Pulmonary artery endothelial cell (primary cell): ENCODE measurements at regions not wholly inside any gene's neighbourhood (a gene's known extent, or its start where the extent isn't known, plus 50 kb on each side); places are given as distances from the start of the nearest gene placed in this dataset.

Experiments used
- DNase-seq: peaks from one replicate; pipeline ENCODE4 v3.0.0-alpha.2; 2011; ENCODE audit warnings: low read depth, low spot score

DNA sequence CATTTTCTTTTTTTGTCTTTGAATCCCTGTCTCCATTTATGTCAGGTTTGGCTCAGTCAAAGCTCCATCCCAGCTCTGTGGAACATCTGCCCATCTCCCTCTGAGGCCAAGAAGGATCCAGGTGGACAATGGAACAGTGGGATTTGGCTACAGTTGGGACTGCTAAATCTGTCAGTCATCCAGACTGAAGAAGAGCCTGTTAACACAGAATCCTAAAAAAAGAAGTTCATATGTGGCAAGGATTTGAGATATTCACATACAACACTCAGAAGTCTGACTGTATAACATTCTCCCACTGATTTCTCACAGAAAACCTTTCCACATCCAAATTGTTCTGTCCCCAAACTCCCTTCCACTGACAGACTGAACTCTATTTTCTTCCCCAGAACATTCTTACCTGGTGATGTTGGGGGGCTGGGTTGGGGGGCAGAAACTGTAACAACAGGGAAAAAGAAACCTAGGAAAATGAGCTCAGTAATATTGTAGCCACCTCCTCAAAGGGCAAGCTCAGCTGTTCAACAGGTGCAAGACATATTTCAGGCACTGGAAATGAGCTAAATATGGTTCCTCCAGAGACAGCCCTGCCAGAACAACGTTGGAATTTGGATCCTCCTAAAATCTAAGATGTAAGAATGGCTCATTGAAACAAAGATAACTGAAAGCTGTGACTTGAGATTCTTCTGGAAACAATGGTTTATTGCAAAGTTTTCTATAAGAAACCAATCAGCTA, 301.5 kb upstream of the CDH5 start:
- no peak for DNase-seq

DNA sequence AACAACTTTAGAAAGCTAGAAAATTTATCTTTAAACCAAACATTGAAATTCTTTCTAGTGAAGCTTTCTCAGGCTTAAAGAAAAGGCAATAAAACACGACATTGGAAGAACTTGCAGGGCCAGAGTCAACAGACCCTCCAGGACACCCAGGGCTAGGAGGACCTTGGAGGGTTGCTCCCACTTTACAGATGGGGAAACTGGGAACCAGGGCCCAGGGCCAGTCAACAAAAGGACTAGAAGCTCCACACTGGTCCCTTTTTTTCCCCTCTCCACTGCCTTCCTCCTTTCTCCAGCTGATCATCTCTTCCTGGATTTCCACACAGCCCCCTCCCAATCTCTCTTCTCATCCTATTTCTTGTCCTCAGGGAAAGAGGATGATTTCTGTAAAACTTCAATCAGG, 307.7 kb upstream of the CDH5 start:
- DNase-seq: no peak

DNA sequence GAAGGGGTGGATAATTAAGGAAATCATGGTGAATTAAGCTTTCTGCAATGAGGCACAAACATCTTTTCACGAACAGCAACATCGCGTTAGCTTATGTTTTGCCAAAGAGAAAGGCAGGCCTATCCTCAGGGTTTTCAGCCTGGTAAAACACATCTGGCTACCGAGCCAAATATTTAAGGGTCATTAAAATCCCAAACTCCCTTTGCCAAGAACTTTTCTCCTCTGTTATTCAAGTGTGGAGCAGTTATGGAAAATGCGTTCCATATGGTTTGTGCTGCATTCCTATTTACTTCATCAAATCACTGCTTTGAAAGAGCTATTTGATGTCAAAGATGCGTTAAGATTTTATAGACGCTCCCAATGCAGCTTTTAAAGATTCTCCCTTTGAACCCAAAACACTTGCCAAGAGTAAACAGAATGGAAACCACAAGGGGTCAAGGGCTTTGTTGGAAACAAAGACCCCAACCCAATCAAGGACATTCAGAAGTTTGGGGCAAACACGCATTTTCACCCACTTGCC, 308.3 kb upstream of the CDH5 start:
- DNase-seq: no peak

DNA sequence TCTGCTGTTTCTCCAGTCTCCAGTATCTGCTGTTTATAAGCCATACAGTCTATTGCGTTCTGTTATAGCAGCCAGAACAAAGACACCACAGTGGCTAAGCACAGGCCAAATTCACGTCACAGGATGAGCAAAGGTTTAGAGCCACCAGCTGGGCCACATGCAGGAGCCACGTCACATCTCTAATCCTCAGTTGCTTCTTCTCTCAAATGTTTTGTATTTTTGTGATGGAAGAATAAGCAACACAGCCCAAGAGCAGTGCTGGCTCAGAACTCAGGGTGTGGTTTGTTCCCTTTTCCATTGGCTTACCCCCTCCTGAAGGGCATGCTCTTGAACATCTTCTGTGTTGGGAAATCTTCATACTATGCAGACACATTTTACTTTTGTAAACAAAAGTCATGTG, 309.4 kb upstream of the CDH5 start:
- no peak for DNase-seq

DNA sequence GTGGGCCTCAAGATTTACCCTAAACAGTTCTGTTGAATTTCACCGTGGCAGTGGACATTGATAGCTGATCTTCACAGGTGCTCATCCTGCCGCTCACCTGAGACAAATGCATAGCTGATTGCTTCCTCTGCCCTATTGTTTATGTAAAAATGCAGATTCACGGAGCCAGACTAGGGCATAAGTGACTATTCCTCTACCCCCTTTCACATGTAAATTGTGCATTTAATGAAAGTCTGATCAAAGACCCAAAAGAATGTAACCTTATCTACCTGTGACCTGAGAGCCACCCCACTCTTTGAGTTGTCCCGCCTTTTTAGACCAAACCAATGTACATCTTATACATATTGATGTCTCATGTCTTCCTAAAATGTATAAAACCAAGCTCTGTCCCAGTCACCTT, 312.4 kb upstream of the CDH5 start:
- no peak for DNase-seq

DNA sequence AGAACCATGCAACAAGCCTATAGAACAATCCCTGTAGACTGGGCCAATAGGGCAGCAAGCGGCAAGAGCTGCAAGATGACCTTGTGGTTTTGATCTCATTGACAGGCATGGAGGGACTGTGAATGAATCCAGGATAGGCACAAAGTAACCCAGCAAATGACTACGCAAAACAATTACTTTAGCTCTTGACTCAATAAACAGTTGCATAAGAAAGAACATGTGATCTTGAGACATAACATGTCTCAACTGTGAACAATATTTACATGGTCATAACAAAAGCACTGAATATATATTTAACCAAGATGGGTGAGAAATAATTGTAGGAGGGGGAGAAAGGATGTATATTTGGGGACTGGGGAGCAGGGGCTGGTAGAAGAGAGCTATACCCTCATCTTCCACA, 313.7 kb upstream of the CDH5 start:
- DNase-seq: no peak

DNA sequence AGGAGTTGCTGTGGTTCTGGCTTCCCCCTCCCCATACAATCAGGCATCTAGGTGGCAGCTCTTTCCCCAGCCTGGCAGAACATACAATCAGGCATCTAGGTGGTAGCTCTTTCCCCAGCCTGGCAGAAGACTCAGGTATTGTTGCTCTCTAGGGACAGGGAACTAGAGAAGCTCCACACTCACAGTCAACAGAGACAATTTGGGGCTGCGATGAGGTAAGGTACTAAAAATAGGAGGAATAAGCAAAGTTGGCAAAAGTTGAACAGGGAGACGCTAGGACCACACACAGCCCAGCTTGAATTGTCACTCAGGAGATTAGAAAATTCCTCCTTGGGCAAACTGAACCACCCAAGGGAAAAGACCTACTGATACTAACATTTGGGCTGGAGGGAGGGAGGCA, 315.5 kb upstream of the CDH5 start:
- no peak for DNase-seq

DNA sequence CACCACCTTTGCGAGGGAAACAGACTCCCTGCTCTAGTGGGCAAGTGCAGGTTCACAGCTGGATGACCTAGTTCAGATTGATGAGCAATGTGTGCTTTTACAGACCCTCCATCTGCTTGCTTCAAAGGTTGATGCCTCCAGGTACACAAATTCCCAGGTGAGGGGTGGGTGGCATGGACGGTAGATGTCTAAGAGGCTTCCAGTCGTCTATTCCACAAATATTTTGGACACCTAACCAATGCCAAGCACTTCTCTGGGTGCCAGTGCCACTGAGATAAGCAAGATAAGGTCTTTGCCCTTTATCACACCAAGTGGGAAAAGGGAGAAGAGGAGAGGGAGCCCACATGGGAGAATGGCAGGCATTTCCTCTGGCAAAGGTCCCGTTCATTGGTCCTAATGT, 316.6 kb upstream of the CDH5 start:
- no peak for DNase-seq

DNA sequence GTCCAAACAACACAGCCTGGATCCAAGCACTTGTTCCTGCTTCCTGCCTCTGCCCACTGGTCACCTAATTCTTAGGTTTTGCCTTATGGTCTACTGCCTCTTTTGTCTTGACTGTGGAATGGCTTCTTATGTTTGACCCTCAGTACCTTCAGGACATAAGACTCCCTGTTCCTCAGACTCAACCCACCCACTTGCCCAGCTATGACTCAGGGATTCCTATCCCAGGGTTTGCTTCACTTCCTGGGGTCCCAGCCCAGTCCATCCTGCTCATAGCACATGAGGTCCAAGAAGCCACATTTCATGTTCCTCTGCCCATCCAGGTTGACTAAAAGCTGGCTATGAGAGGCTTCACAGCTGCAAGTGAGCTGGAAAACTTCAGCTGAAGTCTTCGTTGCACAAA, 320.9 kb upstream of the CDH5 start:
- no peak for DNase-seq

DNA sequence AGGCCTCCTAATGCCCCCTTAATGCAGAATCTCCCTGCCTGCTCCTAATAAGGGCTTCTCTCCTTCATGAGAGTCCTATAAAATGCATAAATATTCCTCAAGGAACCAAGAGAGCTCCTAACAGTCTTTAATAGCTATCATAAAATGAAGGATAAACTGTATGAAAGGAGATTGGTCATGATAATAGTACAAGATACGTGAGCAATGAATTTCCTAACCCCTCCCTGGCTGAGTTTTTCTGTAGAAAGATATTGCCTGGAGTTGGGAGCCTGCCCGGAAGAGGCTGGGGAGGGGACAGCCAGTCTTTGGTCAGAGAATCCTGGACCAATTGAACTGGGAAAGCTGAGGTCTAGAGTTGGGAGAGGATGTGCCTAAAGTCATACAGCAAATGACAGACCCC, 321.9 kb upstream of the CDH5 start:
- DNase-seq: no peak

DNA sequence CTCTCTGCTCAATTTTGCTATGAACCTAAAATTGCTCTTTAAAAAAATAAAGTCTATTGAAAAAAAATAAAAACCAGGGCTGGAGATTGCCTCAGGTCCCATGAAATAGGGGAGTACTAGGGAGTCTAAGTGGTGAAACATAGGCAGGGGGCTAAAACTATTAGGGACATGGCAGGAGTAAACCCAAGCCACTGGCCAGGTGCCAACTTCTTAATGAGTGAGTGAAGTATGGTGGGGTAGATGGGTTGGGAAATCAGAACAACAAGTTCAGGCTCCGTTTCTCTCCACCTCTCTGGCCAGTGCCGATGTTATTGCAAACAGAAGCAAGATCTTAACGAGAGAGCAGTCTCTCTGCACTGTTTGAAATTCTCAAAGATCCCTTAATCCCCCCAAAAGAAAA, 322.4 kb upstream of the CDH5 start:
- DNase-seq: no peak

DNA sequence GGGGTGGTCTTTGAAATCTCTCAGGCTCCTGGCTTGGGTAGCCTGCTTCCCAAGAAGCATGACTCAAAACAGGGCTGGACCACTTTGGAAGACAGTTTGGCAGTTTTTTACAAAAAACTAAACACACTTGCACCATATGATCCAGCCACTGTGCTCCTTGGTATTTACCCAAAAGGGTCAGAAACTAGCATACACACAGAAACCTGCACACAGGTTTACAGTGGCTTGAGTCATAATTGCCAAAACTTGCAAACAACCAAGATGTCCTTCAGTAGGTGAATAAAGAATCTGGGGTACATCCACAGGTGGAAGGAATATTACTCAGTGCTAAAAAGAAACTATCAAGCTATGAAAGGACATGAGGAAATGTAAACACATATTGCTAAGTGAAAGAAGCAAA, 323.2 kb upstream of the CDH5 start:
- DNase-seq: no peak

DNA sequence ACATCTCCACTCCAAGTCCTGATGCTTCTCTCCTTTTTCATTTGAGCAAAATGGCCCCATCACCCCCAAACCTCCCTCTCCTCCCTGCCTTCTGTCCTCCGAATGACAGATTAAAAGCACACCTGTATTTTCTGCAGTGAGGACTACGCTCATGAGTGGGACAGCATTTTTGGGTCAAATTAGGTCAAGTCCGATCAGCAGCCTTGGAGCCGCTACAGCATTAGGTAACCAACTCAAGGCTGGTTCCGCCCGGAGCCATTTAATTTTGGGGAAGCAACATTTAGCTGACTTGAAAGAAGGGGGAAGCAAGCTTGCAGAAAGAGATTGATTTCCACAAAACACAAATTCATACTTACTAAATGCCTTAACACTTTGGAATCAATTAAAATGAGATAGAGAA, 324.1 kb upstream of the CDH5 start:
- no peak for DNase-seq

DNA sequence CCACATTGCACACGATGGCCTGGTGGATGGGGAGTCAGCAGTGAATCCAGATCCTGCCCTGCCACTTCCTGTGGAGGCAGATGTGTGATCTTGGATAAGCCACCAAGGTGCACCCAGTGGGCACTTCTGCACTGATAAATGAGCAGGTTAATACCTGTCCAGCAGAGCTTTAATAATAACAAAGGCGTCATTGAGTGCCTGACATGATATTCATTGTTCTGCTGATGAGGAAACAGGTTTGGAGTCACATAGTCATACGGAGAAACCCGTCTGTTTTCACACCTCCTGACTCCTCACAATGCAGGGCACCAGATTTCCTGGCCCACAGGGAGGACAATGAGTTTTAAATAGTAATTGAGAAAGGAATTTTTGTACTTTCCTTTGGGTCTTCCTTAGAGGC, 324.6 kb upstream of the CDH5 start:
- no peak for DNase-seq

DNA sequence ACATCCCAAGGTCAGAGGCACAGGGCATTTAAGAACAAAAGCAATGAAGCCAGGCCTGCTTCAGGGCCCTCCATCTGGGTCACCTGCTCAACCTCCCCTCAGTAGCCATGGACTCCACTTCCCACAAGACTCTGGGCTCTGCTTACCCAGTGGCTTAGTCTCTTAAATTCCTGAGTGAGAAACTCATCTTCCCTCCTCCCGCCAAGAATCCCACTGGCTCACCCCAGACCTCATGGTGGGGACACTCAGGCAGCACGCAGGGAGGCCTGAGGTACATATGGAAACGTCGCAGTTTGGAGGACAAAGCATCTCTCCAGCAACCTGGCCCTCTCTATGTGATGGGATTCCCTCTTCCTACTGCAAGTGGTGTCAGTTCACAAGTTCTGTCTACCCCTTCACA, 326.7 kb upstream of the CDH5 start:
- no peak for DNase-seq

DNA sequence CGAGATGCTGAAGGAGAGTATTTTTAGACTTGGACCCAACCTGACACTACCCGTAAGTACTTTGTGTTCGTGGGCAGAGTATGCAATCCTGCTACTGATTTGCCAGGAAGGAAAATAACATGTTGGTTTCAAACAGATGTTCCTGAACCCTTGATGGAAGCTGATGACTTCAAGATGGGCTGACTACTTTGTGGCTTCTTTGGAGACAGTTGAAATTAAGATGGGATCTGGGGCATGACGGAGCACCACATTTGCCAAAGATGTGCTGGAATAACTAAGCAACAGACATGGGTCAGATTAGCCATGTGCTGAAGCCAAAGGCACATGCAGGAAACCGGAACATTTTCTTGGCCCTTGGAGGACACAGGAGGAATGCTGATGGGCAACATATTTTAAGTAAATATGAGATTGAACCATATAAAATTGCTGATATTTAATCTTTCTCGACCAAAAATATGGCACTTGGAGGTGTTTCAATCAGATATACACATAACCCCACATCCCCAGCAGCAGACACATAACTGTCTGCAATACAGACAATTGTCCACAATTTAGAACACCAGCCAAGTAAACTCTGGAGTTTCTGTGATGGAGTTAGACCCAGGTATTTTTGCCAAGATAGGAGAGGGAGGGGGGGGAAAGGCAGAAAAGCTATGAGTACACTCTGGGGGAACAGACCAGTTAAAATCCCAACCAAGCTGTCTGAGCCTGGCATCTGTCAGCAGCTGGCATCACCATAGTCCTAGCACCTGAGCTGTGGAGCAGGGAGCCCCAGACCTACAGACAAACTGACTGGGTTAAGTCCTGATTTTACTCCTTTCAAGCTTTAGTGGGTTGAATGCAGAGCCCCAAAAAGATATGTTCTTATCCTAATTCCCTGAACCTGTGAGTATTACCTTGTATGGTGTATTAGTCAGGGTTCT, 329.4 kb upstream of the CDH5 start:
- DNase-seq: no peak

DNA sequence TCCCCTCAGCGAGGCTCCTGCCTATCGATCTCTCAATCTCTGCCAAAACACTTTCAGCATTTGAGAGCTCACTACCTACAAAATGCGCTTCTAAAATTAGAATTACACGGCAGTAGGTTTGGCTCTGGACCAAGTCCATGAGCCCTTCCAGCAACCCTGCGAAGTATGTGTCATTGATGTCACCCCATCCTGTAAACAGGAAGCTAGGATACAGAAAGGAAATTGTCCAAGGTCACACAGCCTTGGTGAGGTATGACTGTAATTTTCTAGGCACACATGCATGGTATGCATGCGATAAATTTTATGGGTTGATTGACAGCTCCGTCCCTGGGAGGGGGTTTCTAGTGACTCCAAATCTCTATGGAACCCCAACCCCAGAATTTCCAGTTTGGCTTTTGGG, 330.3 kb upstream of the CDH5 start:
- no peak for DNase-seq

DNA sequence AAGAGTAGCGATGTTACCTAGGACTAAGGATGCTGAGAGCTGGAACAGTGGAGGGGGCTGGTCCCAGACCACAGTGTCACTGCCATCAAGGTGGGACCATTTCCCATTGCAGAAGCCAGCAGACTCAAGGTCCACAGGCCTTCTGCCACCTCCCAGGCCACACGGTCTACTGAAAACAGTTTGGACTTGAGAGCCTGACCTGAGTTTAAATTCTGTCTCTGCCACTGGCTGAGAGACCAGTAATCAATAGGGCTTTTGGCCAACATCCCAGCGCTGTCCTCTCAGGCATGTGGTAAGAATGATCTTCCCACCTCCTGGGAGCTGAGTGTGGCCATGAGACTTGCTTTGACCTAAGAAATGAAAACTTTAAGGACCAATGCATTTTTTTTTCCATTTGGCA, 331.4 kb upstream of the CDH5 start:
- no peak for DNase-seq

DNA sequence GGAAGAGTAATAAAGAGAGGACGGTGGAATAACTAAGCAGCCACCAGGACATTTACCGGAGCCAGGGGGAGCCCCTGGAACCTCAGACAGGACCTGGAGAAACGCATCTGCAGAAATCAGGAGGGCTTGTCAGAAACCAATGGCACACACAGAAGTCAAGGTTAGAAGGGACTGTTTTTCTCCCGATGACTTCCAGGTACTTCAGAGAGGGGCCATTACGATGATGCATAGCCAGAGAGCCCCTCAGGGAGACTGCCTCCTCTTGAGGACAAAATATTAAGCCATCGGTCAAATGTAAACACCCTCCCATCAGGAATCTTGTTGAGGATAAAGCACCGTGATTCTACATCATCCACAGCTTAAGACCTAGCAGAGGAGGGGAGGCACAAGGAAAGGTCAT, 333.6 kb upstream of the CDH5 start:
- DNase-seq: no peak

DNA sequence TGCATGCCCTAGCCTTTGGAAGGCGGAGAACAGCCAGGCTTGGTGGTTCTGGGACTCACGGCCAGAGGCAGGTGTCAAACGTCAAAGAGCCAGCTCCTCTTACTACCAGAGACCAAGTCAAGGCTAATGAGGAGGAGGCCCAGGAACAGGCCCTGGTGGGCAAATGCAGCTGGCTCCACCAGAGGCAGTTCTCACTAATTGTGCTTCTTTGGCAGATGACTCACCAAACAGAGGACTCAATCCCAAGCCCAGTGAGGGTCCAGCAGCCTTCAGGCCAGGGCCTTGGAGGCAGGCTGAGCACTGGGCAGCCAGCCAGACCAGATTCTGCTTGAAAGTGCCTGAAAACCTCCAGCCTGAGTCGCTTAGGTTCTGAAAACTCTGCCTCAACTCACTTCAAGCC, 336.5 kb upstream of the CDH5 start:
- DNase-seq: no peak

DNA sequence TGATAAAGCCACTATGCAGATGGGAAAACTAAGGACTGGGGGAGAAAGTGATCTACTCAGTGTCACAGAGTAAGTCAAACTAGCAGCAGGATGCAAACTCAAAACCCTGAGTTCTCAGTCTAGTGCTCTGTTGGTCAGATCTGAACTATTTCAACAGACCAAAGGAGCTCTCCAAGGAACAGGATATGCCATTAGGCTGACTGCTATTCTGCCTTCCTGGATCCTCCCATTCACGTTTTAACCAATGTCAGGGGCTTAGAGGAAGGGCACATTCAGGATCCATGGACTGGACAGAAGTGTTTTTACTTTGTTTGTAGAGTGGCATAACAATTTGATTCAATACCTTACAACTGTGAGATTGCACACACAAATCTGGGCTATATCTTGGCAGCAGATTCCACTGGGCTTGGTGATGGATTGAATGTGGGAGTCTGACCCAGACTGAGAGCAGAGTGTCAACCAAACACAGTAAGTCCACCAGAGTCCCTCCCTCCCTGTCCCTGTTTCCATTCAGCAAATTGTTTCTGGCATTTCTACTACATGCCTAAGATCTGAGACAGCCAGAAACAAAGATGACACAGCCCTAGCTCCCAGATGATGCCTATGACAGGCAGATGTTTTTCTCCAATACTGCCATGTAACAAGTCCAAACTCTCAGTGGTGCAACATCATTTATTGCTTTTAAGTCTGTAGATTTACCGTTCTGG, 337.8 kb upstream of the CDH5 start:
- no peak for DNase-seq

DNA sequence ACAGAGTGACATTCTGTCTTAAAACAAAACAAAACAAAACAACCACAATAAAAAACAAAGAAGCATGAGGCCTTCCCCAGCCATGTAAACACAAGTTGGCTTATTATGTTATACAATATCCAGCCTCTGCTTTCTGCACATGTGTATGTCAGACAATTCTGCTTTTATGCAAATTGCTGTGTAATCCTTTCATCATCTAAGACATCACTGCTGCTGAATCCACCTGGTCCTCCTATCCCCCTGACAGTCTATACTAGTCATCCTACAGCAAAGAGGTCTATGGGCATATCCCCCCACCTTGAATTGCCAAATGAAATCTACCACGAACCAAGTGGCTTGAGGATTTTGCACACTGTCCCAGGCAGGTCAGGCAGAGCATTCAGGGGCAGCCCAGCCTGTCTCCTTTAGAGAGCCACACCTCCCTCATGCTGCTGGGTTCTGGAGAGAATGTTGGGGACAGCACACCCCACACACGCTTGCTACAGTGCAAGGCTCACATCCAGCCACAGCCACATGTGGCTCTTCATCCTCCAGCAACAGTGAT, 339.6 kb upstream of the CDH5 start:
- DNase-seq: no peak
